ENCODE measurements at regions not wholly inside any gene's neighbourhood (a gene's known extent, or its start where the extent isn't known, plus 50 kb on each side); places are given as distances from the start of the nearest gene placed in this dataset.

GRCh38 chr2:145541028-145541427 lies 1021.1 kb upstream of the ZEB2 start:
- DNase-seq, result no peak
- H3K27ac ChIP-seq (ENCODE audit: low read length in 2 of 2), result no peak overlapping the region
- no peaks in the 10 kb centered on the region for H3K4me1 ChIP-seq (ENCODE audit: control insufficient read depth in 2 of 2, insufficient read depth in 2 of 2, low read length in 2 of 2)
- H3K9ac ChIP-seq (ENCODE audit: low read length), result no peak overlapping the region
- no peaks in the 10 kb centered on the region for H3K79me2 ChIP-seq (ENCODE audit: control insufficient read depth, insufficient read depth, low read length)
- ATAC-seq (ENCODE audit: low read depth), result no peak
- intact Hi-C loops (cut with micrococcal nuclease), result no loop called here
- no peak overlapping the region for H3K4me2 ChIP-seq (replicated peaks; ENCODE audit: low read depth, low read length, poor library complexity, severe bottlenecking)
- H2AFZ ChIP-seq (ENCODE audit: insufficient read depth, low read depth, low read length, poor library complexity, severe bottlenecking), result no peak overlapping the region
- Mint-ChIP-seq H3K9me3 (ENCODE audit: insufficient read depth) (peaks cover 5% of the 10 kb centered on the region), H3K4me1 (no peaks in the 10 kb centered on the region), H3K27ac (no peak overlapping the region), H3K4me3 (no peak overlapping the region), H3K27me3 (no peaks in the 10 kb centered on the region)
- no peaks in the 10 kb centered on the region for H3K9me3 ChIP-seq (ENCODE audit: control extremely low read depth in 1 of 3, control insufficient read depth in 2 of 3, insufficient read depth in 1 of 3, low read length in 2 of 3)
- H3K27me3 ChIP-seq (replicated peaks in 1 of 4; ENCODE audit: control extremely low read depth in 1 of 4, control insufficient read depth in 3 of 4, insufficient read depth in 4 of 4, low read length in 3 of 4), result no peaks in the 10 kb centered on the region
- POLR2A ChIA-PET, result no interaction called here
- no peaks in the 10 kb centered on the region for H3K36me3 ChIP-seq (replicated peaks in 1 of 2; ENCODE audit: control extremely low read depth in 1 of 2, control insufficient read depth in 1 of 2, extremely low read depth in 1 of 2, insufficient read depth in 2 of 2, low read length in 1 of 2)
- WGBS (ENCODE audit: insufficient coverage), result 100% methylated on average over 2 of the region's 2 CpGs
- CTCF ChIA-PET, result no interaction called here
- no peak for TF ChIP-seq CTCF (IDR thresholded peaks at IDR 0.05)
- TF ChIP-seq EZH2 (IDR thresholded peaks at IDR 0.05; ENCODE audit: borderline replicate concordance, insufficient read depth, low read depth, low read length, poor library complexity, severe bottlenecking), result no peak
- no peaks in the 10 kb centered on the region for H4K20me1 ChIP-seq (ENCODE audit: control insufficient read depth, insufficient read depth, low read length, poor library complexity, severe bottlenecking)
- no peak overlapping the region for H3K4me3 ChIP-seq (ENCODE audit: control extremely low read depth in 1 of 5, extremely low read depth in 1 of 5, insufficient read depth in 1 of 5, low read depth in 2 of 5, low read length in 4 of 5)

GRCh38 chr2:145538661-145539350 lies 1018.9 kb upstream of the ZEB2 start:
- CTCF ChIA-PET, result no interaction called here
- Mint-ChIP-seq H3K4me3 (no peak overlapping the region), H3K27ac (no peak overlapping the region), H3K9me3 (ENCODE audit: insufficient read depth) (no peaks in the 10 kb centered on the region), H3K4me1 (no peaks in the 10 kb centered on the region), H3K27me3 (no peaks in the 10 kb centered on the region)
- no peaks in the 10 kb centered on the region for H3K4me1 ChIP-seq (ENCODE audit: control insufficient read depth in 2 of 2, insufficient read depth in 2 of 2, low read length in 2 of 2)
- no peak for DNase-seq
- POLR2A ChIA-PET, result no interaction called here
- no peaks in the 10 kb centered on the region for H3K36me3 ChIP-seq (replicated peaks in 1 of 2; ENCODE audit: control extremely low read depth in 1 of 2, control insufficient read depth in 1 of 2, extremely low read depth in 1 of 2, insufficient read depth in 2 of 2, low read length in 1 of 2)
- no peak overlapping the region for H3K9ac ChIP-seq (ENCODE audit: low read length)
- WGBS (ENCODE audit: insufficient coverage), result no CpG with 5 or more reads among the region's 5 CpGs
- no peak overlapping the region for H3K27ac ChIP-seq (ENCODE audit: low read length in 2 of 2)
- ATAC-seq (ENCODE audit: low read depth), result no peak
- no peak overlapping the region for H3K4me3 ChIP-seq (ENCODE audit: control extremely low read depth in 1 of 5, extremely low read depth in 1 of 5, insufficient read depth in 1 of 5, low read depth in 2 of 5, low read length in 4 of 5)
- H3K79me2 ChIP-seq (ENCODE audit: control insufficient read depth, insufficient read depth, low read length), result no peaks in the 10 kb centered on the region
- no peak for TF ChIP-seq EZH2 (IDR thresholded peaks at IDR 0.05; ENCODE audit: borderline replicate concordance, insufficient read depth, low read depth, low read length, poor library complexity, severe bottlenecking)
- no peak for TF ChIP-seq CTCF (IDR thresholded peaks at IDR 0.05)
- H2AFZ ChIP-seq (ENCODE audit: insufficient read depth, low read depth, low read length, poor library complexity, severe bottlenecking), result no peak overlapping the region
- H4K20me1 ChIP-seq (ENCODE audit: control insufficient read depth, insufficient read depth, low read length, poor library complexity, severe bottlenecking), result no peaks in the 10 kb centered on the region
- no peaks in the 10 kb centered on the region for H3K27me3 ChIP-seq (replicated peaks in 1 of 4; ENCODE audit: control extremely low read depth in 1 of 4, control insufficient read depth in 3 of 4, insufficient read depth in 4 of 4, low read length in 3 of 4)
- intact Hi-C loops (cut with micrococcal nuclease), result no loop called here
- H3K4me2 ChIP-seq (replicated peaks; ENCODE audit: low read depth, low read length, poor library complexity, severe bottlenecking), result no peak overlapping the region
- H3K9me3 ChIP-seq (ENCODE audit: control extremely low read depth in 1 of 3, control insufficient read depth in 2 of 3, insufficient read depth in 1 of 3, low read length in 2 of 3), result no peaks in the 10 kb centered on the region
